Activated CD8-positive, alpha-beta T cell treated with anti-CD3 and anti-CD28 coated beads for 36 hours (primary cell): ENCODE measurements at regions not wholly inside any gene's neighbourhood (a gene's known extent, or its start where the extent isn't known, plus 50 kb on each side); places are given as distances from the start of the nearest gene placed in this dataset.

Experiments used
- ATAC-seq: fragments of 200-7000 bp; cut with Tn5 transposase; one replicate; pipeline ENCODE4 v1.10.0; 2021; ENCODE audit warnings: mild to moderate bottlenecking, moderate library complexity
- CTCF ChIA-PET: fragments of 350-600 bp; sonication (Branson Sonifier 250); formaldehyde crosslinking; loops from one replicate; lab custom pipeline; 2021; ENCODE audit warnings: antibody characterized with exemption; lab: Charles Lee
- POLR2A ChIA-PET: fragments of 350-600 bp; sonication (Branson Sonifier 250); formaldehyde crosslinking; loops from one replicate; lab custom pipeline; 2021; ENCODE audit warnings: antibody characterized with exemption; lab: Charles Lee
- DNase-seq: peaks from one replicate; pipeline ENCODE4 v3.0.0-alpha.2; 2020
- H3K27ac Mint-ChIP-seq: one replicate; pipeline ENCODE4 v1.8.0; 2021; ENCODE audit warnings: mild to moderate bottlenecking, mixed read lengths
- H3K27me3 Mint-ChIP-seq: one replicate; pipeline ENCODE4 v1.8.0; 2021; ENCODE audit warnings: mixed read lengths
- H3K36me3 Mint-ChIP-seq: one replicate; pipeline ENCODE4 v1.8.0; 2021; ENCODE audit warnings: low read depth, mixed read lengths
- H3K4me1 Mint-ChIP-seq: one replicate; pipeline ENCODE4 v1.8.0; 2021; ENCODE audit warnings: low read depth, mixed read lengths
- H3K4me3 Mint-ChIP-seq: one replicate; pipeline ENCODE4 v1.8.0; 2021; ENCODE audit warnings: mild to moderate bottlenecking, moderate library complexity, mixed read lengths
- H3K9me3 Mint-ChIP-seq: one replicate; pipeline ENCODE4 v1.8.0; 2021; ENCODE audit warnings: mixed read lengths
- CTCF ChIP-seq: fragments of 200-600 bp; IDR thresholded peaks from one replicate; pipeline ENCODE4 v1.8.0; 2022; ENCODE audit warnings: antibody characterized with exemption, mild to moderate bottlenecking
- intact Hi-C: fragments of 100-400 bp; cut with micrococcal nuclease; formaldehyde crosslinking; loops from one replicate; pipeline ENCODE4 v1.10.0; 2022

DNA sequence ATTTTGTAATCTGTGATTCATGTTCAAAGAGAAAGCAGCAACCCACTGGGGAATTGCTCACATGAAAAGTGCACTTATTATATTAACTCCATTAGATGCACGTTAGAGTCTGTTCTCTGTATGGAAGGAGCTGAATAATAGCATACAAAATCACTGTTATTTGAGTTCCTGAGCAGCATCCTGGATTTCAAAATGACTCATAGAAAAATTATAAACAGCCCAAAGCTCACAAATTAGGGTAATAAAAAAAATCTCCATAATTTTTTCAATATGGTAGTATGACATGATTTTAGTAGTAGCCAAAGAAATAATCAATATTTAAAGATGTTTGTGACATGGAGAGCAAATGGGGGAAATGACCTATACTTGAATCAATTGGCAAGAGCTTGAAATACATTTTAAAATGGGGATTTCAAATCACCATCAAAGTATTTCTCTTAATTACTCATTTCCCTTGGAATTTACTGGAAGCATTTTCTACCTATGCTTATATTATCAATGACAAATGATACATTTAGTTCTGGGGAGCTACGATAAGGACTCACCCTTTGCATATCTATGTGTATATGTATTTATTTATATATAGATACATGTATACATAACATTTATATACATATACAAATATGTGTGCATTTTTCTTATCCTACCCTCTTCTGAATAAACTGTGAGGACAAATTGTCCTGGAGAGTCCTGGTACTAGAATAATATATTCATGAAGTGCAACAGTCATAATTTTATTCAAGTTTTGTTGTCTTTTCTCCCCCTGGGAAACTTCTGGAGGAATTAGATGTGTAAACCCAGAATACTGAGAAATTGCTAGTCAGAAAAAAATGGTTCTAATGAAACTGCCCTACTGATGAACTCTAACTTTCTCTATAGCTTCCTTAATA lies 116.3 kb downstream of the RPL22L1 start:
- Mint-ChIP-seq H3K9me3 (no peaks in the 10 kb centered on the region), H3K27me3 (peaks cover 25% of the 10 kb centered on the region), H3K27ac (no peak overlapping the region), H3K4me1 (no peaks in the 10 kb centered on the region), H3K4me3 (no peak overlapping the region), H3K36me3 (no peaks in the 10 kb centered on the region)
- DNase-seq: no peak
- POLR2A ChIA-PET: no interaction called here
- intact Hi-C loops: no loop called here
- ATAC-seq: no peak
- no peak for TF ChIP-seq CTCF
- CTCF ChIA-PET: no interaction called here

GRCh38 chr3:170752571-170753155 lies 117.3 kb downstream of the RPL22L1 start:
- H3K9me3 Mint-ChIP-seq: no peaks in the 10 kb centered on the region
- ChIA-PET POLR2A (no interaction called here), CTCF (no interaction called here)
- DNase-seq: no peak
- H3K4me3 Mint-ChIP-seq: no peak overlapping the region
- H3K27me3 Mint-ChIP-seq: peaks cover 28% of the 10 kb centered on the region
- H3K27ac Mint-ChIP-seq: no peak overlapping the region
- no peaks in the 10 kb centered on the region for H3K4me1 Mint-ChIP-seq
- no peak for TF ChIP-seq CTCF
- intact Hi-C loops: no loop called here
- ATAC-seq: no peak
- H3K36me3 Mint-ChIP-seq: no peaks in the 10 kb centered on the region

- no peak for DNase-seq
- no peak for ATAC-seq
- Mint-ChIP-seq H3K36me3 (no peaks in the 10 kb centered on the region), H3K4me3 (no peak overlapping the region), H3K27me3 (peaks cover 32% of the 10 kb centered on the region), H3K4me1 (no peaks in the 10 kb centered on the region), H3K27ac (no peak overlapping the region), H3K9me3 (no peaks in the 10 kb centered on the region)
- ChIA-PET CTCF (no interaction called here), POLR2A (no interaction called here)
- intact Hi-C loops: no loop called here
- no peak for TF ChIP-seq CTCF
Observed at GRCh38 chr3:170751899-170752293, 118.1 kb downstream of the RPL22L1 start.

DNA sequence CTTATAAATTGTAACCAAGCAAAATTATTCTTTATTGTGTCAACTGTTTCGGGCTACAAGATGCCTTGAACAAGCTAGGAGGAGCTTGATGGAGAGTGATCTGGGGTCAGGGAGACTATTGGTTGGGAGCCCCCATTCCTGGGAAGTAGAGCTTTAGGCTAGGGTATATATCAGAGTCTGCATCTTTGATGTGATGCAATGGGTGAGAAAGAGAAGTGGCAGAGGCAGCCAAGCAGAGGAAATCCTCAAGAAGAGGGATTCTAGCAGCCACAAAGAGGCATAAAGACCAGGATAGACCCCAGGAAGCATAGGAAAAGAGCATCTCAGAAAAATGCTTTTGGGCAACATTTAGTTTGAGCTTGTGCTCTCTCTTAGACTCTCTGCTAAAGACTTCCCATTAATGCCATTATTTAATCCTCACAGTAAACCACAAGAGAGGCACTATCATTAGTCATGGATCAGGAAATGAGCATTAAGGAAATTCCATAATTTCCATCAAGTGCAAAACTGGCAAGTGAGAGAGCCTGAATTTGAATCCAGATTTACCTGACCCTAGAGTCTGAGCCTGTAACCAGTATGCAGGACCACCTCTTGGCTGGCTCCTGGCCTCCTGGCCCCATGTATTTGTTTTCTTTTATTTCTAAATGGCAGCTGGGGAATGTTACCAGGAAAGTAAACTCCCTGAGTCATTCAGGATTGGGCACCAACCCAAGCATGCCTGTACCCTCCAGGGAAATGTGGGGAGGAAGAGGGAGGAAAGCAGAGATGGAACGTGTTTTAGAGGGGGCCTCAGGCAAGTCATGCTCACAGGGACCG lies 118.7 kb downstream of the RPL22L1 start:
- CTCF ChIA-PET: no interaction called here
- POLR2A ChIA-PET: no interaction called here
- no peak overlapping the region for H3K4me3 Mint-ChIP-seq
- DNase-seq: no peak
- no peak overlapping the region for H3K27ac Mint-ChIP-seq
- H3K36me3 Mint-ChIP-seq: no peaks in the 10 kb centered on the region
- TF ChIP-seq CTCF: no peak
- intact Hi-C loops: no loop called here
- H3K9me3 Mint-ChIP-seq: no peaks in the 10 kb centered on the region
- no peak for ATAC-seq
- H3K27me3 Mint-ChIP-seq: peaks cover 38% of the 10 kb centered on the region
- H3K4me1 Mint-ChIP-seq: no peaks in the 10 kb centered on the region

GRCh38 chr3:170750478-170750830 lies 119.5 kb downstream of the RPL22L1 start:
- no peak for ATAC-seq
- no peak overlapping the region for H3K27ac Mint-ChIP-seq
- peaks cover 42% of the 10 kb centered on the region for H3K27me3 Mint-ChIP-seq
- intact Hi-C loops: no loop called here
- no peak overlapping the region for H3K4me3 Mint-ChIP-seq
- no peaks in the 10 kb centered on the region for H3K36me3 Mint-ChIP-seq
- no peak for TF ChIP-seq CTCF
- no peaks in the 10 kb centered on the region for H3K9me3 Mint-ChIP-seq
- ChIA-PET CTCF (no interaction called here), POLR2A (no interaction called here)
- H3K4me1 Mint-ChIP-seq: no peaks in the 10 kb centered on the region
- no peak for DNase-seq
